Activated T-helper 1 cell treated with Interleukin-2 at 50 U/mL for 16 hours (primary cell): ENCODE measurements at regions not wholly inside any gene's neighbourhood (a gene's known extent, or its start where the extent isn't known, plus 50 kb on each side); places are given as distances from the start of the nearest gene placed in this dataset.
A peak's percentile ranks its signal among the peaks of the same experiment; 100 is the strongest.

Source experiments
- DNase-seq: peaks from one replicate; pipeline ENCODE4 v3.0.0-alpha.2; 2020; ENCODE audit warnings: low read depth

GRCh38 chrX:10083809-10084208 lies 73.0 kb upstream of the CLCN4 start:
- no peak for DNase-seq

GRCh38 chrX:10085223-10085622 lies 71.6 kb upstream of the CLCN4 start:
- no peak for DNase-seq

- no peak for DNase-seq
Observed at GRCh38 chrX:10086676-10087075, 70.1 kb upstream of the CLCN4 start.

DNA sequence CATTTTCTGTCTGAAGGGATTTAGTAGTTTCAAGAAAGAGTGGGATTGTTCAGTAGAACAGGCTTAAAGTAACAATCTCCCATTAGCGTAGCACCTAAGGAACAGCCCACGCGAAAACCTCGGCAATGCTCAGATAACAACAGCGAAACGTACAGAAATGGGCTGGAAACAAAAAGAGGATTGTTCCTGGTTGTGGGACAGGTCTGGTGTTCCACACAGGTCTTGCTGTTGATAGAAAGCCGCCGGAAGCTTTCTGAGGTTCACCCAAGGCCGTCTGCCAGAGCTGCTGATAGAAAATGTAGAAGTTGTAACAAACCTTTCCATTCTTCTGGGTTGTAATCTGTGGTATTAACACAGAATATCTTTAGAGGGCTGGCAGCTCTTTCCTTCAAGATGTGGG lies 69.4 kb upstream of the CLCN4 start:
- DNase-seq: no peak

DNA sequence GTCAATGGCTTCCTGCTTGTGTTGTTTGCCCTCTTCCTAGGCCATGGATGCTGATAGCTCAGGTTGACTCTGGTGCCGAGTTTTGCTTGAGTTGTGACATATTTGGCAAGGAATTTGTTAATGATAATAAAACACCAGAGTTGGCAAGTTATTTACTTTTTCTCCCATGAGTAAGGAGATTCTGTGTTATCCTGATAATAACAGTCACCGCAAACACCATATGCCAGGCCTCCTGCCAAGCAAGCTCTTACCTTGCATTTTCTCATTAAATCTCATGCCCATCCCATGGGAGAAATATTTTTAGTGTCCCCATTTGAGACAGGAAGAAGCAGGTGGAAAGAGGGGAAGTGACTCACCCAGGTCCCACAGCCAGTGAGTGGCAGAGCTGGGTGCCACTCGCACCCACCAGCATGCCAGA lies 67.4 kb upstream of the CLCN4 start:
- no peak for DNase-seq

- no peak for DNase-seq
Observed at GRCh38 chrX:10090319-10090718, 66.5 kb upstream of the CLCN4 start.

GRCh38 chrX:10095246-10095645 lies 61.5 kb upstream of the CLCN4 start:
- no peak for DNase-seq

GRCh38 chrX:10095698-10096432 lies 60.9 kb upstream of the CLCN4 start:
- DNase-seq: no peak

DNA sequence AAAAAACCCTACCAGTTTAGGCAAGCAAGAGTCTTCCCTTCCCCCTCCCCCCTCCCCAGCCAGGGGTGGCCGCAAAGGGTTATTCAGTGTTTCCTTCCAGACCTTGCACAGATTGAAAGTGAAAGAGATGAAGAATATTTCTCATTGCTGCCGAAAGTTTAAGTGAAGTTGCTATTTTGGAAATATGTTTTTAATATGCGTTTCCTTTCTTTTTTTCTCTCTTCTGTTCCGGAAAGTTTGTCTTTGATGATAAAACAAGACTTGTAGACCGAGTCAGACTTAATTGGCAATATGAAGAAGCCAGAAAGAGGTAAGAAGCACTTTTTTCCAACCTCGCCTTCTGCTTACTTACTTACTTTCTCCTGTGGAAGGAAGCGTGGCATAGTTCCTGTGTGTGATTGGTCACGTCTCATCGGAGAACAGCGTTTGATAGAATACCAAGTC lies 58.5 kb upstream of the CLCN4 start:
- DNase-seq: peak; percentile 16

DNA sequence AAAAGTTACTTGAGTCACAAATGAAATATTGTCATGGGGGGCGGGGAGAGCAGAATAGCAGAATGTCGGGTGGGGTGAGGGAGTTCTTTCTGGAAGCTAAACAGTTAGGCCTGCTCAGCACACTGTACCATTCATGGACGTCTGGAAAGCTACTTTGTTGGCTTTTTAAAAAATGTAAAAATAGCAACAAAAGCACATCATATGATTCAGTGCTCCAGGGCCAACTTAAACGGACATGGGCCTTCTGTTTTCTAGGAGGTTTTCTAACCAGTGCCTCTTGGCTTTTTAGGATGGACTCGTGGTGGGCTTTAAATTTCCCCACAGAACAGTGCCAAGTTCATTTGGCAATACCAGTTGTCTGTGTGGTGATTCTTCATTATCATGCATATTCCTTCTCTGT lies 57.4 kb upstream of the CLCN4 start:
- DNase-seq: no peak

DNA sequence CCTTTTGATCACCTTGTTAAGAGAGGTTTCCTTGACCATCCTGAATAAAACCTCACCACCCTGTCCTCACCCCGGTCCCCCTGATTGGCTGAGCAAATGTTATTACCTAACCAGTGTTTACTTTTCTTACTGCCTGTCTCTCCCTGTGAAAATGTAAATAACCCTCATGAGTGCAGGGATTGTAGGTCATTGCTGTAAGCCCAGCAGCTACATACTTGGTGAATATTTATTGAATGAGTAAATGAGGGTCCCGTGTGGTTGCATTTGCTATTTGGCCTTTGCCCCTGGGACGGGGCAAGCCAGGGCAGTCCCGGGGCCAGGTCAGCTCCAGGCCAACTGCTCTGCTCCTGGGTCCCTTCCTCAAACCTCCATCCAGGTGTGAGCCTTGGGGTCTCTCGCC lies 55.5 kb upstream of the CLCN4 start:
- no peak for DNase-seq

DNA sequence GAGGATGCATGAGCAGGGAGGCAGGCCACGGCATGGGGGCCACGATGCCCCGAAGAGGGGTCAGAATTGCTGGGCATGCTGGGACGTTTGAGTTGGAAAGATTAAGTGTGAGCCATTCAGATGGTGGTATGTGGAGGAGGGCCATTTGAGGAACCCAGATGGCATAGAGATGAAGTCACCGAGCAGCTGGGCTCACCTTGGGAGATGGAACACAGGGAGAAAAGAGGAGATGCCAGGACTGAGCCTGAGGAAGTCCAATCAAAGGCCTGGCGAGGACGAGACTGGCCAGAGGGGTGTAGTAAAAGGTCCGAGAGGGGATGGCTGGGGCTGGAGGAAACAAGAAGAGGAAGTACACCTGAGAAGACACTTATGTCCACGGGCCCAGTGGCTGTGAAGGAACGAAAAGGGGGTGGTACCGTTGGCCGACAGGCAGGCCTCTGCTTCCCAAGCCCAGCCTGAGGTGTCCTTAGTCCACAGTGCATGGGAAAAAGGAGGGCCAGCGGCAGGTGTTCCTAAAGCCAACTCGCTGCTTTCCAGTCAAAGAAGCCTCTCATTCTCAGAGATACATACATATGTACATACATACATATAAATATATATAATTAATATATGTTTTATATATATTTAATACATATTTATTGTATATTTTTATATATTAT lies 54.6 kb upstream of the CLCN4 start:
- no peak for DNase-seq

DNA sequence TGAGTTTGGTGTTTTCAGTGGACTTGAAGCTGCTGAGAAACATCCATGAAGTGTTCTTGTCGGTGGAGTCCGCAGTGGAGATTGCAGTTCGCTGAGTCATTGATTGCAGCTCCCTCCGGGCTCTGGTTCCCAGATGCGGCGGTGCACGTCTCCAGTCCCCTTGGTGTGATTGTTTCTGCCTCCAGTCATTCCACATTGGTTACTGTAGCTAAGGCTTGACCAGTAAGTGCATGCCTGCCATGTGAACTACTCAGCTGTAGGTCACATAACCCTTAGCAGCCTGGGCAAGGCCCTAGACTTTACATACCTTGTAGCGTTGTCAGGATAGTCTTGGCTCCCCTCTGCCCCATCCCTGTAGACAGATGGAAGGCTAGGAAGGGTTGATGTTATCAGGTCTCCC lies 53.8 kb upstream of the CLCN4 start:
- no peak for DNase-seq

DNA sequence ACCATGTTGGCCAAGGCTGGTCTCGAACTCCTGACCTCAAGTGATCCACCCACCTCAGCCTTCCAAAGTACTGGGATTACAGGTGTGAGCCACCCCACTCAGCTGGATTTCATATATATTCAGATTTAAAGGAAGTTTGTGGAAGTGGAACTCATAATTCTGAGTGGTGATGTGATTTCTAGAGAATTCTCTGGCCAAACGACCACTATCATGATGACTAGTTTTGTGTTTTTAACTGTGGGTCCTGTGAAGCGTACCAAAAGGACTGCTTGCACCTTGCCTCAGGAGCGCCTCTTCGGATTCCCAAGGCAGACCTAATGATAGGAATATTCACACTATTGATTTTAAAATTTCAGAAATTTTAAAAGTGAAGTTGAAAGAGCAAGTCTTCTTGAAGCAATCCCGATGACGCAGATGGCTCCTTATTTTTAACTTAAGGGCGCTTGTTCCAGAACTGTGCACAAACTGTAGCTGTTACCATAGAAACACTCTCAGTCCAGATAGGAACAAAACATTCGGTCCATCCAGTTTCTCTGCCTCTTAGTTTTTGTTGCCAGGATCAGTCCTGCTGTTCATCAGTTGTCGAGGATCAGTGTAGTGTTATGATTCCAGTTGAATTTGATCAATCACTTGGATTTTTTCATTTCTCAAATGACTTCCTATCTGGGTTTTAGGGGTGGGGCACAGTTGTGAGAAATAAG lies 51.7 kb upstream of the CLCN4 start:
- no peak for DNase-seq

DNA sequence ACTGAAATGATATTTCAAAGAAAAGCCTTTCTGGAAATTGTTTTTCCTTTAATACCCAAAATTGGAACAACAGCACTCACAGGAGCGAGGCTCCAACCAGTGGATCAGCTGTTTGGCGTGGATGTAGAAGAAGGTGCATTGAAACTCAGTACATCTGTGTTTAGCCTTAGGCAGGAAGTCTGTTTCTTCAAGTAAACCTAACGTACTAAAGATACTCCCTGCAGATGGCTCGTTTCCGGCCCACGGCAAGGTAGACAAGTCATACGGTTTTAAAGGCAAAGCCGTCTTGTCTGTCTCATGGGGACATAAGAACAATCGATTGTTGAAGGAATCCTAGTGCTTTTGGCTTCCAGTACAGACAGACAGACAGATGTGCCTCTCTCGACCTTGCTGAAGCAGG lies 50.0 kb upstream of the CLCN4 start:
- DNase-seq: peak; percentile 49
